ENCODE measurements at regions not wholly inside any gene's neighbourhood (a gene's known extent, or its start where the extent isn't known, plus 50 kb on each side); places are given as distances from the start of the nearest gene placed in this dataset.

GRCh38 chr5:60230456-60230855 lies 336.9 kb upstream of the PDE4D start:
- H3K4ac ChIP-seq (ENCODE audit: low read depth, low read length), result no peak overlapping the region
- H3K27me3 Mint-ChIP-seq (ENCODE audit: low read depth), result no peaks in the 10 kb centered on the region
- no peak overlapping the region for H2AK5ac ChIP-seq (ENCODE audit: insufficient read length, low read length)
- H2BK5ac ChIP-seq (ENCODE audit: insufficient read length, low read length), result no peak overlapping the region
- H3K27ac ChIP-seq (ENCODE audit: insufficient read length, low read depth, low read length), result no peak overlapping the region
- no peak overlapping the region for H3T11ph ChIP-seq (ENCODE audit: low read length)
- no CpG with 5 or more reads among the region's 1 CpG for WGBS (ENCODE audit: extremely low coverage, insufficient read length, low lambda C conversion rate)
- H3K9ac ChIP-seq (ENCODE audit: extremely low read depth, insufficient read length, low read length), result no peak overlapping the region
- H3K9me3 ChIP-seq (ENCODE audit: control insufficient read depth, low read depth, low read length), result no peaks in the 10 kb centered on the region
- H2BK120ac ChIP-seq (ENCODE audit: low read depth, low read length, poor library complexity, severe bottlenecking), result no peak overlapping the region
- H4K20me1 ChIP-seq (ENCODE audit: control insufficient read depth, insufficient read depth, insufficient read length), result no peaks in the 10 kb centered on the region
- no peak for DNase-seq
- H3K14ac ChIP-seq (ENCODE audit: insufficient read depth, low read length), result no peak overlapping the region
- no peaks in the 10 kb centered on the region for H3K36me3 Mint-ChIP-seq (ENCODE audit: insufficient read depth in 1 of 3, low read depth in 3 of 3)
- H4K91ac ChIP-seq (ENCODE audit: insufficient read length, low read depth, low read length), result no peak overlapping the region
- no peaks in the 10 kb centered on the region for H3K4me1 ChIP-seq (ENCODE audit: insufficient read depth, low read length)
- no peaks in the 10 kb centered on the region for H3K79me1 ChIP-seq (ENCODE audit: insufficient read depth, low read depth, low read length, poor library complexity, severe bottlenecking)
- H3K23ac ChIP-seq (ENCODE audit: insufficient read length, low read depth, low read length), result no peak overlapping the region
- H4K5ac ChIP-seq (ENCODE audit: insufficient read length, low read depth, low read length), result no peak overlapping the region
- no peaks in the 10 kb centered on the region for H3K9me3 Mint-ChIP-seq
- no peaks in the 10 kb centered on the region for H3K23me2 ChIP-seq (ENCODE audit: insufficient read length, low read depth, low read length, poor library complexity, severe bottlenecking)
- no peak overlapping the region for H2BK12ac ChIP-seq (ENCODE audit: insufficient read length, low read depth, low read length)
- H2AFZ ChIP-seq (ENCODE audit: low read length), result no peak overlapping the region
- no peak overlapping the region for H3K56ac ChIP-seq (ENCODE audit: insufficient read length, low read depth, low read length)
- H2BK20ac ChIP-seq (ENCODE audit: low read depth, low read length, poor library complexity, severe bottlenecking), result no peak overlapping the region
- H3K4me3 Mint-ChIP-seq, result no peak overlapping the region
- no peak overlapping the region for H3K18ac ChIP-seq (ENCODE audit: insufficient read length, low read depth, low read length)
- no peaks in the 10 kb centered on the region for H3K27me3 ChIP-seq (ENCODE audit: insufficient read depth, low read length)
- H3K79me2 ChIP-seq (ENCODE audit: insufficient read depth, low read length), result no peaks in the 10 kb centered on the region
- H3K4me2 ChIP-seq (ENCODE audit: insufficient read depth, insufficient read length, low read length), result no peak overlapping the region
- no peak overlapping the region for H2BK15ac ChIP-seq (ENCODE audit: low read depth, low read length)
- H3K4me1 Mint-ChIP-seq, result no peaks in the 10 kb centered on the region
- no peak for TF ChIP-seq CTCF (conservative IDR thresholded peaks at IDR 0.05)
- H3K27ac Mint-ChIP-seq, result no peak overlapping the region
- no peak overlapping the region for H4K8ac ChIP-seq (replicated peaks; ENCODE audit: insufficient read length, low read depth, low read length)

All from H9 (cell line).